Liver (tissue), 3 donors: ENCODE measurements at regions not wholly inside any gene's neighbourhood (a gene's known extent, or its start where the extent isn't known, plus 50 kb on each side); places are given as distances from the start of the nearest gene placed in this dataset.

Experiments
- EGR1 ChIP-seq, 2 donors: IDR thresholded peaks; 2 replicates each; pipeline ENCODE4 v1.6.1; 2016 to 2018; ENCODE audit warnings: antibody characterized with exemption in 2 of 2, low read depth in 2 of 2
- FOXA1 ChIP-seq: IDR thresholded peaks from 2 replicates; pipeline ENCODE4 v1.6.1; 2016; ENCODE audit warnings: antibody characterized with exemption
- GABPA ChIP-seq, 2 donors: IDR thresholded peaks in 1 of 2; conservative IDR thresholded peaks in 1 of 2; 2 replicates each; pipeline ENCODE4 v1.6.1; 2016; ENCODE audit warnings: antibody characterized with exemption in 2 of 2, mild to moderate bottlenecking in 1 of 2, moderate library complexity in 1 of 2
- RAD21 ChIP-seq, 2 donors: IDR thresholded peaks; 2 replicates each; pipeline ENCODE4 v1.6.1; 2016; ENCODE audit warnings: antibody characterized with exemption in 2 of 2, mild to moderate bottlenecking in 2 of 2
- SP1 ChIP-seq: IDR thresholded peaks from 2 replicates; pipeline ENCODE4 v1.6.1; 2018; ENCODE audit warnings: antibody characterized with exemption, mild to moderate bottlenecking
- YY1 ChIP-seq: IDR thresholded peaks from 2 replicates; pipeline ENCODE4 v1.6.1; 2016; ENCODE audit warnings: antibody characterized with exemption, mild to moderate bottlenecking
- TF ChIP-seq, protein P1 (sequence below): fragments of 150-350 bp; IDR thresholded peaks from 2 replicates; pipeline ENCODE4 v1.5.1; 2017; ENCODE audit warnings: improper control_type of control experiment, low read depth, low read length; ENCODE audit not compliant: missing input control
- TF ChIP-seq, protein P2 (sequence below): IDR thresholded peaks from 2 replicates; pipeline ENCODE4 v1.6.1; 2016; ENCODE audit warnings: antibody characterized with exemption, mild to moderate bottlenecking
- TF ChIP-seq, protein P3 (sequence below): IDR thresholded peaks from 2 replicates; pipeline ENCODE4 v1.6.1; 2016; ENCODE audit warnings: antibody characterized with exemption
- TF ChIP-seq, protein P4 (sequence below): IDR thresholded peaks from 2 replicates; pipeline ENCODE4 v1.6.1; 2016; ENCODE audit warnings: antibody characterized with exemption
- donor health status: healthy.
- donor health status: healthy.

DNA sequence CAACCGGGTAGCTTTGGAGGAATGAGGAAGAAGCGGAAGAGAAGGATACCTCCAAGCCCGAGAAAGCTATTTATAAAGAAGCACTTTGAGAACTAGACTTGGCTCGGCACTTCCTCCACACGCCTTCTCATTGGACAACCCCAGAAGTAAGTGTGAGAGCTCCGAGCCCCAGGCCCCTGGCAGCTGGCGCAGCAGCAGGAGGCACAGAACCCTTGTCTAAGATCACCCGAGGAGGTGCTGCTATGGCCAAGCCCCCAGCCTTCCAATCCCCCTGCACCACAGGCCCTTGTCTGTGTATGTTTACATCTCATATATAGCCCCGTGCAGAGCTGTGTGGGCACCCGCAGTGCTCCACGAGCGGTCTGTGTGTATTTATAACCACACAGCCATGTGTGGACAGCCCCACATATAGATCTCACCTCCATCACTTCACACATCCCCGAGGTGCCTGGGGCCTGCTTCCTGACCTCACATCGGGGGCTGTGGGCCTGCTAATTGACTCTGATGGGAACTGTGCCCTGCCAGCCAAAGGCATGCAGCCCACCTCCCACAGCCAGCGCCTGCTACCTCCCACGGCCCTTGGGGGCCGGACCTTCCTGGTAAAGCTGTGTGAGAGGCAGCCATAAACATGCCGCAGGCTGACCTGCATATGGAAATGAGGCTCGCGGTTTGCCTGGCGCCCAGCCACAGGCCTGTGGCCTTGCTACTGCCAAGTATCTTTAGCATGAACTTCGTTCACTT lies 96.1 kb downstream of the C17orf67 start:
- TF ChIP-seq, protein P1, sequence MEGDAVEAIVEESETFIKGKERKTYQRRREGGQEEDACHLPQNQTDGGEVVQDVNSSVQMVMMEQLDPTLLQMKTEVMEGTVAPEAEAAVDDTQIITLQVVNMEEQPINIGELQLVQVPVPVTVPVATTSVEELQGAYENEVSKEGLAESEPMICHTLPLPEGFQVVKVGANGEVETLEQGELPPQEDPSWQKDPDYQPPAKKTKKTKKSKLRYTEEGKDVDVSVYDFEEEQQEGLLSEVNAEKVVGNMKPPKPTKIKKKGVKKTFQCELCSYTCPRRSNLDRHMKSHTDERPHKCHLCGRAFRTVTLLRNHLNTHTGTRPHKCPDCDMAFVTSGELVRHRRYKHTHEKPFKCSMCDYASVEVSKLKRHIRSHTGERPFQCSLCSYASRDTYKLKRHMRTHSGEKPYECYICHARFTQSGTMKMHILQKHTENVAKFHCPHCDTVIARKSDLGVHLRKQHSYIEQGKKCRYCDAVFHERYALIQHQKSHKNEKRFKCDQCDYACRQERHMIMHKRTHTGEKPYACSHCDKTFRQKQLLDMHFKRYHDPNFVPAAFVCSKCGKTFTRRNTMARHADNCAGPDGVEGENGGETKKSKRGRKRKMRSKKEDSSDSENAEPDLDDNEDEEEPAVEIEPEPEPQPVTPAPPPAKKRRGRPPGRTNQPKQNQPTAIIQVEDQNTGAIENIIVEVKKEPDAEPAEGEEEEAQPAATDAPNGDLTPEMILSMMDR: no peak
- TF ChIP-seq, protein P2, sequence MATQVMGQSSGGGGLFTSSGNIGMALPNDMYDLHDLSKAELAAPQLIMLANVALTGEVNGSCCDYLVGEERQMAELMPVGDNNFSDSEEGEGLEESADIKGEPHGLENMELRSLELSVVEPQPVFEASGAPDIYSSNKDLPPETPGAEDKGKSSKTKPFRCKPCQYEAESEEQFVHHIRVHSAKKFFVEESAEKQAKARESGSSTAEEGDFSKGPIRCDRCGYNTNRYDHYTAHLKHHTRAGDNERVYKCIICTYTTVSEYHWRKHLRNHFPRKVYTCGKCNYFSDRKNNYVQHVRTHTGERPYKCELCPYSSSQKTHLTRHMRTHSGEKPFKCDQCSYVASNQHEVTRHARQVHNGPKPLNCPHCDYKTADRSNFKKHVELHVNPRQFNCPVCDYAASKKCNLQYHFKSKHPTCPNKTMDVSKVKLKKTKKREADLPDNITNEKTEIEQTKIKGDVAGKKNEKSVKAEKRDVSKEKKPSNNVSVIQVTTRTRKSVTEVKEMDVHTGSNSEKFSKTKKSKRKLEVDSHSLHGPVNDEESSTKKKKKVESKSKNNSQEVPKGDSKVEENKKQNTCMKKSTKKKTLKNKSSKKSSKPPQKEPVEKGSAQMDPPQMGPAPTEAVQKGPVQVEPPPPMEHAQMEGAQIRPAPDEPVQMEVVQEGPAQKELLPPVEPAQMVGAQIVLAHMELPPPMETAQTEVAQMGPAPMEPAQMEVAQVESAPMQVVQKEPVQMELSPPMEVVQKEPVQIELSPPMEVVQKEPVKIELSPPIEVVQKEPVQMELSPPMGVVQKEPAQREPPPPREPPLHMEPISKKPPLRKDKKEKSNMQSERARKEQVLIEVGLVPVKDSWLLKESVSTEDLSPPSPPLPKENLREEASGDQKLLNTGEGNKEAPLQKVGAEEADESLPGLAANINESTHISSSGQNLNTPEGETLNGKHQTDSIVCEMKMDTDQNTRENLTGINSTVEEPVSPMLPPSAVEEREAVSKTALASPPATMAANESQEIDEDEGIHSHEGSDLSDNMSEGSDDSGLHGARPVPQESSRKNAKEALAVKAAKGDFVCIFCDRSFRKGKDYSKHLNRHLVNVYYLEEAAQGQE: no peak
- TF ChIP-seq YY1 (no peak), GABPA (IDR thresholded peaks at IDR 0.05 in 1 of 2, conservative IDR thresholded peaks at IDR 0.05 in 1 of 2) (no peak), SP1 (no peak), FOXA1 (no peak), RAD21 (IDR thresholded peaks at IDR 0.05) (no peak), EGR1 (IDR thresholded peaks at IDR 0.05; ENCODE audit: low read depth in 2 of 2) (no peak)
- TF ChIP-seq, protein P3, sequence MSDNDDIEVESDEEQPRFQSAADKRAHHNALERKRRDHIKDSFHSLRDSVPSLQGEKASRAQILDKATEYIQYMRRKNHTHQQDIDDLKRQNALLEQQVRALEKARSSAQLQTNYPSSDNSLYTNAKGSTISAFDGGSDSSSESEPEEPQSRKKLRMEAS: no peak
- TF ChIP-seq, protein P4, sequence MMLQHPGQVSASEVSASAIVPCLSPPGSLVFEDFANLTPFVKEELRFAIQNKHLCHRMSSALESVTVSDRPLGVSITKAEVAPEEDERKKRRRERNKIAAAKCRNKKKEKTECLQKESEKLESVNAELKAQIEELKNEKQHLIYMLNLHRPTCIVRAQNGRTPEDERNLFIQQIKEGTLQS: no peak
